ENCODE measurements at regions not wholly inside any gene's neighbourhood (a gene's known extent, or its start where the extent isn't known, plus 50 kb on each side); places are given as distances from the start of the nearest gene placed in this dataset.

GRCh38 chr6:104601131-104601651 is 258.5 kb downstream of the HACE1 start:
- TF ChIP-seq EZH2phosphoT487 (IDR thresholded peaks at IDR 0.05; ENCODE audit: borderline replicate concordance, low read depth) (no peak), CTCF (IDR thresholded peaks at IDR 0.05) (no peak), FOXJ3 (CRISPR knock-in tag; IDR thresholded peaks at IDR 0.05) (no peak), CHD2 (IDR thresholded peaks at IDR 0.05; ENCODE audit: low read length, partially characterized antibody) (no peak), MXI1 (IDR thresholded peaks at IDR 0.05; ENCODE audit: low read depth, low read length) (no peak), JUND (IDR thresholded peaks at IDR 0.05) (no peak), EP300 (IDR thresholded peaks at IDR 0.05; ENCODE audit: borderline replicate concordance in 1 of 2, low read depth in 1 of 2, low read length in 1 of 2) (no peak; a peak in 1 of 4 replicates), FOXM1 (IDR thresholded peaks at IDR 0.05; ENCODE audit: low read depth) (no peak), REST (IDR thresholded peaks at IDR 0.05; ENCODE audit: low read depth, low read length) (no peak), ZBTB33 (IDR thresholded peaks at IDR 0.05; ENCODE audit: borderline replicate concordance, low read depth) (no peak), TEAD4 (IDR thresholded peaks at IDR 0.05; ENCODE audit: borderline replicate concordance, insufficient read depth) (no peak), NFIC (IDR thresholded peaks at IDR 0.05; ENCODE audit: borderline replicate concordance) (no peak), YY1 (IDR thresholded peaks at IDR 0.05; ENCODE audit: low read depth) (no peak)
